DMS53 treated with DMSO at 0.1 percent for 48 hours (cell line): ENCODE measurements at regions not wholly inside any gene's neighbourhood (a gene's known extent, or its start where the extent isn't known, plus 50 kb on each side); places are given as distances from the start of the nearest gene placed in this dataset.
"Not testable (repeated sequence)": the region's sequence is repeated elsewhere in the genome, so short reads cannot be mapped to it uniquely, and the experiment has no call there.

Experiments
- DNase-seq: peaks from one replicate; lab custom pipeline; 2025; ENCODE audit not compliant: unreplicated experiment; lab: John Stamatoyannopoulos, UW

DNA sequence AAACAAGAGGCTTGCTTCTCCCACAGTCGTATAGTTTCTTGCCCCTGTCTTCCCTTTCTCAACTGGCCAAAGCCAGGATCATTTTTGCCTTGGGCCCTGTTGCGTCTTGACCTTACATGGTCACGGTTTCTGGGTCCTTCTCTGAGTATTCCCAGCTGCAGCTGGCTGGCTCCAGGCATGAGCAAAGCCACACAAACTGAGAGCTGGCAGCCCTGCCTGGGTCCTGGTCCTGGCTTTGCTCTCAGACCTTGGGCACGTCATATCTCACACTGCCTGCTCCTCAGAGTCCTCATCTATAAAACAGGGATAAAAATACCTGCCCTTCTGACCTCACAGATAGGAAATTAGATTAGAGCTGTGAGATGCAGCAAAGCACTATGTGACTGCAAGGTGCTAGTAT is 277.6 kb downstream of the CBLN1 start:
- DNase-seq: no peak

DNA sequence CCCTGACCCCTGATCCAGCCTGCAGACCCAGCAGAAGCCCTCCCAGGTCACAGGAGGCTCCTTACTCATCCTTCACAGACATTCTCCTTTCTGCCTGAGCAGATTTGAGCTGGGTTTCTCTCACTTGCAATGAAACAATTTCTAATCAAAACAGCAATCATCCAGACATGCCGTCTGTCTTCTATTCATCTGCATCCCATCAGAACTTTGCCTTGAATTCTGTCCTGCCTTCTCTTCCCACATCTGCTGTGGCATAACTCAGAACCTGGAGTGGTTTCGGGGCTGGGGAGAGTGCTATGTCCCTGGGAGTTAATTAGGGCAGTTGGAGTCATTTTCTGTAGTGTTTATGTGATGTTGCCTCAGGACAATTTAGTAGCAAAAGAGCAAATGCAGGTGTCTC is 278.6 kb downstream of the CBLN1 start:
- no peak for DNase-seq

DNA sequence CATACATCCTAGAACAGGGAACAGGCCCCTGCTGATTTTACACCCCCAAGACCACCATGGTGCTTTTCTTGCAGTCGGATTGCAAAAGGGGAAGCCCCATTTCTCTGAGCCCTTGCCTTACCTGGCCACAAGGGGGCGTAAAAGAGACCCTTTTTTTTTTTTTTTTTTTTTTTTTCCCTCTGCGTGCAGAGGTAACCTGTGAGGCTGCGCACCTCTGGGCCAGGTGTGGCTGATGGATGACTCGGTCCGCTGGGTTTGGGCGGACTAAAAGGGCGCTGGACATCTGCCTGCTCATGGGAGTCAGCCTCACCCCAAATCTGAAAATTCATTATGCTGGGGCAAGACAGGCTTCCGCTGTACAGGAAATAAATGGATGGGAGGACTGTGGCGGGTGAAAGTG is 281.0 kb downstream of the CBLN1 start:
- DNase-seq: no peak

DNA sequence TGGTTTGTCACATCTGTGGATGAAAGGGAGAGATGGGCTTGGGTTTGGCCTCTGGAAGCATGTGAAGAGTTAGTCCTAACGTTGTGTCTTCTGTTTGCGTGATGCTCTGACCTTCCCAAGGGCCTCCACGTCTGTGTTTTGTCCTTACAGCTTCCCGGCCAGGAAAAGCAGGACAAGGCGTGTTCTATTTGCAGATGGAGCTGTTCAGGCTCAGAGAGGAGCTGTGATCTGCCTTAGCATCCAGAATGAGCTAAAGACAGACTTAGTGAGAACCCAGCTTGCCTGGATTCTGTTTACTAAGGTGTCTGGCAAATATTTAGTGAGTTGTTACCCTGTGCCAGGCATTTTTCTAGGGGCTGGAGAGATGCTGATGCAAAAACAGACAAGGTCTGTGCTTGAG is 282.1 kb downstream of the CBLN1 start:
- no peak for DNase-seq

DNA sequence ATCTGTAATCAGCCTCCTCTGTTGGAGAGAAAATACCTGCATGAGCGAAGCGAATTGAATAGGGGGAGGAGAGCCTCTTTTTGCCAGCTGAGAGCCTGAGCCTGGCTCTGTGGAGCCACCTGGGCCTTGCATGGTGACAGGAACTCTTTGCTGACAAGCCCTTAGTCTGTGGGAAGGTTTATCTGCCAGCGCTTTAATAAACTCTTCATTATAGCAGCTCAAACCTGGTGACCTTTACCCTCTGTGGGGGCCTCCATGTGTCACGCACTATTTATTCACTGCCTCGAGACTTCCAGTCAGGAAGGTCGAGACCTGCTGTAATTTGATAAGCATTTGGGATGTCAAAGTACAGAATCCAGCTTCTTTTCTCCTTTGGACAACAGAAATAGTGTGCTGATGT is 282.6 kb downstream of the CBLN1 start:
- no peak for DNase-seq

DNA sequence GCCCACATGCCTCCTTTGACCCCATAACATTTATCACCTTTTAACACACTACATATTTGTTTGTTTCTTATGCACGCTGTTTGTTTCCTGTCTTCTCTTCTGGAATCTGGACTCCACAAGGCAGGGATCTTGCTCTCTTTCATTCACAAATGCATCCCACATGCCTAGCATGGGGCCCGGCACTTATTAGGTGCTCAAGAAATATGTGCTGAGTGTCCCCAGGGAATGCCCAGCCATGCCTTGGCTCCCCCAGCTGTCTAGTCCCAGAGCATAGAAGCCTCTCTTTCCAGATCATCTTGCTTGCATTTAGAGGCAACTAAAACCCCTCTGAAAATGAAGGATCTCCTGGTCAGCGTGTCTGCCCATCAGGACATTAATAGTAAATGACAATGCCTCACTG is 283.7 kb downstream of the CBLN1 start:
- DNase-seq: no peak

GRCh38 chr16:48997081-48997615 is 284.5 kb downstream of the CBLN1 start:
- DNase-seq: no peak

- no peak for DNase-seq
These were observed 303.1 kb downstream of the CBLN1 start for GRCh38 chr16:48978501-48978900.

DNA sequence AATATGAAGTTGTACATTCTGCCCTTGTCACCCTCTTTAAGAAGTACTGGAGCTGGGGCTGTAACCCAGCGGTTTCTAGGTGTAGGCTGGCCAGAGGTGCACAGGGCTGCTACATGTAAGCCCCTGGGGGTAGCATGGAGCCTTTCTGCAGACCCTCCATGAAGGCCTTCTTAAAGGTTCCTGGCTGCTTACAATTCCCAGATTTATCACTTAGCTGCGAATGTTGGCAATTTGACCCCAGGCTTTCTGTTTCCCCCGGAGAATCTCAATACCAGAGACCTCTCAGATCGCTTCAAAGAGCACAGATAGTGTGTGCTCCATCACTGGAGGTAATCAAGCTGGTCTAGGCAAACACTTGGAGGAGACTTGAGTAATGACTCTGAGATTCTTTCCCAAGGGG is 309.4 kb downstream of the CBLN1 start:
- no peak for DNase-seq

DNA sequence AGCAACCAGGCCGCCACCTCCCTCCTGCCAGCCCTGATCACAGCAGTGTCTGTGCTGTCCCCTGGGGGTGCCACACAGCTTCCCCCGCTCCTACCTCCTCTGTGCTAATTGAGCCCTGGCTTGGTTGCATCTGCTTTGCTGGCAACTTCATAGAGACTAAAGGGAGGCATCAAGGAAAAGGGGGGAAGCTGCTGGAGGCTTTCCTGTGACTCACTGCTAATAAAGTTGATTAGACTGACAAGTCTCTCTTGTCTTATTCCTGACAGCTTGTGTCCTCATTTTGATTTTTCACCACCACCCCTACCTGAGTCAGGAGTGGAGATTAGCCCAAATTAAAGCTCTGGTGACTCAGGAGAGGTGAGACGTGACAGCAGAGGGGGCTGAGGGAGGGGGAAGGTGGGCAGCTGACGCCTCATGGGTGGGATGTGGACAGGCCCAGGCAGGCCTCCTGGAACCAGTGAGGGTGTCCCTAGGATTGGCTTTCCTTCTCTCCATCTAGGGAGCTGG is 310.0 kb downstream of the CBLN1 start:
- no peak for DNase-seq

DNA sequence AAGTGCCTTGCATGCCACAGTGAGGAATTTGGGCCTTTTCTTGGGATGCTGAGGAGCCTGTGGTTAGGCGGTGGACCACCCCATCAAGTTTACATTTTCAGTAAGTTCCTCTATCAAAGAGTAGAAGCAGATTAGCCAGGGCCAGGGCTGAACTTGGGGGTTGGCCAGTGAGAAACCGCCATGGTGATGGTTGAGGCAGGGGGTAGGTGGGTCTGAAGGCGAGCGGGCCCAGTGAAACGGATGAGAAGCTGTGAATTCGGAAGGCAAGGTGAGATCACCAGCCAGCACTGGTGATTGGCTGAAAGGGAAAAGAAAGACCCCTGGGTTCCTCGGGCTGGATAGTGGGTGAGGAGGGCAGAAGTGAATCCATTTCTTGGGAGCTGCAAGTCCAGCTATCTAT is 311.4 kb downstream of the CBLN1 start:
- no peak for DNase-seq

GRCh38 chr16:48969611-48970010 is 312.0 kb downstream of the CBLN1 start:
- no peak for DNase-seq

- no peak for DNase-seq
These were observed 316.3 kb downstream of the CBLN1 start for GRCh38 chr16:48965386-48965785.

DNA sequence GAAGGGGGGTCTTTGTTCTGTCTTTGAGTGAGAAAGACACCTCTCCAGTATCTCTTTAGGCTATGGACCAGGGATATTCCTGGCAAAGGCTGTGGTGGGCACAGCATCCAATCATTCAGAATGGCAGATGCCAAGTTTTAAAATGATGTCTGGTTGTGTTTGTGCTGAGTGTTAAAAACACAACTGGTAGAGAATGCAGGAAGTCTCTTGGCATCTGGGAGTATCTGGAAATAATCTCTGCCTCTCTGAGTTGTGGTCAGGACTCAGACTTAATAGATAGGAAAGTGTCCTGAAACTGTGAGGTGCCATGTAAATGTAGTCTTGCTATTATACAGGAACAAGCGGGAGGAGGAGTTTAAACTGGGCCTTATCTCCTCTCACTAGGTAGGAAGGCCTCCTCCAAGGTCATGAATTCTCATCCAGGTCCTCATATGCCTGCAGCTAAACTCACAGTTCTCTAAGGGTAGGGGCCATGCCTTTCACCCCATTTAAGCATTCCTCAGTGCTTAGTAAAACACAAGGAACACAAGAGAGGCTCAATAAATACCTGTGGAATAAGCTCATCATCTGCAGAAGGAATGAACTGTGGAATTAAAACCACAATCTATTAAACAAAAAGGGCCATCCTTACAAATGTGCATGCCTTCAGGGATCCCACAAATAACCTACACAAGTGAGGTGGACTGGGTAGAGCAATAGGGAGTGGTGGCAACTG is 317.6 kb downstream of the CBLN1 start:
- no peak for DNase-seq

DNA sequence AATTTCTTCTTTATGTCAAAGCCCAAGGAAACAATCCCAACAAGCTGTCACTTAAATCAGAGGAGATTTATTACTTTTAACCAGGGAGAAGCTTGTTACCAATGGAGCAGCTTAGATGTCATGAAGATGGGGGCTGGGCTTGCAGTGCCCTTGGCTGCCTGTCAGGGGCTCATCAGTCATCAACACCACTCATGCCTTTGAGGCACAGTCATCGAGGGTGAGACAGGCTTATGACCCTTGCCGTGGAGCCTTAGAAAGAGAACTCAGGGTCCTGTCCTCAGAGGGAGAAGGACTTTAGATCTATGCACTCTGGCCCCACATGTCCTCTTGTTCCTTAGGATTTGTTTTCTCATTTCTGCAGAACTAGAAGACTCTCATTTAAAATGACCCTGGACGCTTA is 318.3 kb downstream of the CBLN1 start:
- no peak for DNase-seq

DNA sequence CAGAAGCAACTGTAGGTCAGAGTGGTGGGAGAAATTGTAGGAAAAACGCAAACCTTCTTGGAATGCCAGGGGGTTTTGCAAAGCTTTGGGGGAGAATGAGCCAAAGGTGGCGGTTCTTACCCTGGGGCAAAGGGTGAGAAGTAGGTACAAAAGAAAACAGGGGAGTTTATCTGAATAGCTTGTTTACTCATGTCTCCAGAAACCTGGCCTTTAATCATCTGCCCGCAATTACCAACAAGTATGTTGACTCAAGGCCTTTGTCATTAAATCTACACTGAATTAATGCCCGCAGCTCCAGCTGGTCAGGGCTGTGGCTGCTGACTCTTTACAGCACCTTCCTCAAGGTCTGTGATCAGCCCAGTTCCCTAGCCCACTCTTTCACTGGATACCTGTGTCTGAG is 320.1 kb downstream of the CBLN1 start:
- DNase-seq: no peak

DNA sequence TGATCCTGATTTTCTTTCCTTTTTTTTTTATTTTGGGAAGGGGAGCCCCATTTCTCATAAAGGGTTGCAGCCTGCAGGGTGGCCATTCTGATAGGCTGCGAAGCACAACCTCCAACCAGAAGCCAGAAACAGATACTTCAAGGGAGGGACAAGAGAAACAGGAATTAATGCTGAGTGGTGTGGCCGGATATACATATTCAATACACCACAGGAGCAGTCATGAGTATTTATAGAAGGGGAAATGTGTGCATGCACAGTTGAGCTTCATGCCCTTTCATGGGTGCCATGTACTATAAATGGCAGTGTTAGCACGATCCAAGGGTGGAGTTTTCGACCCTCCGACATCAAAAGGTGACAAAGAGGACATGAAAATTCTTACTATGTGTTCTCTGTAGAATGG is 320.8 kb downstream of the CBLN1 start:
- no peak for DNase-seq

DNA sequence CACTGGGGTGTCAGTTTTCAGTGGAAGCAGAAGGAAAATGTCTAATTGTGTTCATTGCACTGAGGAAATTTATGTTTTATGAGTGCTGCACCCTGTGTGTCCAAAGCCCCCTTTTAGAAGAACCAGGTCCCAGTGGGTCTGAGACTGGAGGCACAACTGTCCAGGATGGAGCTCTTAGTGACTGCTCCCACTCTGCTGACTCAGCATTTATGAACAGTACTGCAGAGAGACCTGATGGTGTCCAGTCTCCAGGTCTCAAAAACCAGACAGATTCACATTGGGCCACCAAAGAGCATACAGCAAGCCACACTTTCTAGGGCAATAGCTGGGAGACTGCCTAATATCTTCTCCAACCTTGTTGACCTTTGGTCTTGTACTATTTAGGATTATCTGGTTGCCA is 321.9 kb downstream of the CBLN1 start:
- DNase-seq: no peak

DNA sequence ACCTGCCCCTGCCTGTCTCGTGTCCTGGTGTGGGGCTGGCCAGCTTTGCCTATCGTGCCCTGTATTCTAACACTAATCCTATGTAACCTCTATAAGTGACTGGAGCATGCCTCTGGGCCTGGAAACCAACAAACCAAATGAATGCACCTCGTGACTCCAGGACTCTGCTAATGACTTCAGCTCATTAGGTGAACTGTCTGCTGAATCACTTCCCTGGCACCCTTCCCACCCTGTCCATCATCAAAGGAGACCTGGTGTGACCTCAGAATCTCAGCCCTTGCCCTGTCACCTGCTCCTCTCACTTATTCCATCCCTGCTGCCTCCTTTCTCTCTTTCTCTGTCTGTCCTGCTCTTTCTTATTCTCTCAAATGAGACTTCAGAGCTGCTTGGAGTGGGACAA is 322.4 kb downstream of the CBLN1 start:
- no peak for DNase-seq

GRCh38 chr16:48958681-48959080 is 323.0 kb downstream of the CBLN1 start:
- DNase-seq: no peak

- no peak for DNase-seq
These were observed 325.0 kb downstream of the CBLN1 start for GRCh38 chr16:48956620-48957019.

DNA sequence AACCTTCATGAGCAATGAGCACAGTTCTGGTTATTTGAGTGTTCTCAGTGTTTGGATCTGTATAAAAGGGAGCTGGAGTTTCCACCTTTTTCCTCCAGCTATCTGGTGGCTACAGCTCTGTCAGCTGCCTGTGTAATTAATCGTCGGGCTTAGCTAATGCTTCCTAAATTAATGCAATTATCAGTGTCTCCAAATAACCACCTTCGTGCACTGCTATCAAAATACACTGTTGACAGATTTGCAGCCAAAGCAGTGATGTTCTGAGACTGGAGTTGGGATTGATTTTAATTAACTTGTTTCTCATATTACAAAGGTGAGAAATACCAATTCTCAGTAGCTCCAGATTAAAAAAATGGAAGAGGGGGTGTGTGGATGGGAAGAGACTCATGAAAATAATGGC is 325.8 kb downstream of the CBLN1 start:
- no peak for DNase-seq

DNA sequence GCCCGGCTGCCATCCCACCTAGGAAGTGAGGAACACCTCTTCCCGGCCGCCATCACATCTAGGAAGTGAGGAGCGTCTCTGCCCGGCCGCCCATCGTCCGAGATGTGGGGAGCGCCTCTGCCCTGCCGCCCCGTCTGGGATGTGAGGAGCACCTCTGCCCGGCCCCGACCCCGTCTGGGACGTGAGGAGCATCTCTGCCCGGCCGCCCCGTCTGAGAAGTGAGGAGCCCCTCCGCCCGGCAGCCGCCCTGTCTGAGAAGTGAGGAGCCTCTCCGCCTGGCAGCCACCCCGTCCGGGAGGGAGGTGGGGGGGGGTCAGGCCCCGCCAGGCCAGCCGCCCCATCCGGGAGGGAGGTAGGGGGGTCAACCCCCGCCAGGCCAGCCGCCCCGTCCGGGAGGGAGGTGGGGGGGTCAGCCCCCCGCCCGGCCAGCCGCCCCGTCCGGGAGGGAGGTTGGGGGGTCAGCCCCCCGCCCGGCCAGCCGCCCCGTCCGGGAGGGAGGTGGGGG is 330.0 kb downstream of the CBLN1 start:
- not testable (repeated sequence) for DNase-seq
